Urinary bladder (tissue), 3 donors: ENCODE measurements at regions not wholly inside any gene's neighbourhood (a gene's known extent, or its start where the extent isn't known, plus 50 kb on each side); places are given as distances from the start of the nearest gene placed in this dataset.

Experiments used
- DNase-seq: peaks from one replicate; pipeline ENCODE4 v3.0.0-alpha.2; 2015; ENCODE audit errors: extremely low spot score
- H3K27ac ChIP-seq: one replicate; pipeline ENCODE4 v1.5.1; 2013; ENCODE audit warnings: low read depth, mild to moderate bottlenecking, moderate library complexity
- H3K36me3 ChIP-seq: one replicate; pipeline ENCODE4 v1.6.1; 2013; ENCODE audit warnings: mild to moderate bottlenecking, moderate library complexity; ENCODE audit not compliant: insufficient read depth
- H3K4me1 ChIP-seq: one replicate; pipeline ENCODE4 v1.6.1; 2013; ENCODE audit warnings: mild to moderate bottlenecking, moderate library complexity; ENCODE audit not compliant: insufficient read depth
- H3K4me3 ChIP-seq: one replicate; pipeline ENCODE4 v1.5.1; 2013; ENCODE audit warnings: low read depth, low read length
- WGBS: extraction: QIAGEN DNeasy Blood & Tissue Kit; methylation state at CpG from one replicate; pipeline ENCODE4 v1.1.7; 2013; 5-methylcytosine and 5-hydroxymethylcytosine counted together
- donor health status: healthy with polysubstance abuse.
- donor health status: healthy.

- Histone ChIP-seq H3K4me3 (no peak overlapping the region), H3K36me3 (no peaks in the 10 kb centered on the region), H3K4me1 (no peaks in the 10 kb centered on the region), H3K27ac (no peak overlapping the region)
- 77% methylated on average over 8 of the region's 8 CpGs for WGBS
- DNase-seq, result no peak
Measured at GRCh38 chr2:43043553-43043870, 182.9 kb downstream of the ZFP36L2 start.

- Histone ChIP-seq H3K27ac (no peak overlapping the region), H3K4me1 (no peaks in the 10 kb centered on the region), H3K36me3 (no peaks in the 10 kb centered on the region), H3K4me3 (no peak overlapping the region)
- DNase-seq, result peak; percentile 93
- WGBS, result 25% methylated on average over 8 of the region's 8 CpGs
Measured at GRCh38 chr2:43041661-43042360, 184.6 kb downstream of the ZFP36L2 start.

- no peak for DNase-seq
- WGBS, result 72% methylated on average over 4 of the region's 4 CpGs
- peak overlapping the region; percentile 38 for H3K27ac ChIP-seq
Measured at GRCh38 chr2:43041173-43041591, 185.2 kb downstream of the ZFP36L2 start.

GRCh38 chr2:43040084-43040854 lies 186.1 kb downstream of the ZFP36L2 start:
- no peak for DNase-seq
- Histone ChIP-seq H3K36me3 (no peaks in the 10 kb centered on the region), H3K4me3 (no peak overlapping the region), H3K27ac (no peak overlapping the region), H3K4me1 (no peaks in the 10 kb centered on the region)
- WGBS, result 76% methylated on average over 10 of the region's 10 CpGs

More at GRCh38 chr2:43041173-43041591, 185.2 kb downstream of the ZFP36L2 start:
- no peaks in the 10 kb centered on the region for H3K36me3 ChIP-seq
- H3K4me1 ChIP-seq, result no peaks in the 10 kb centered on the region
- H3K4me3 ChIP-seq, result no peak overlapping the region

GRCh38 chr2:43039376-43040080 lies 186.9 kb downstream of the ZFP36L2 start:
- no peak for DNase-seq
- H3K4me3 ChIP-seq, result no peak overlapping the region
- 78% methylated on average over 21 of the region's 21 CpGs for WGBS

GRCh38 chr2:43038696-43039094 lies 187.7 kb downstream of the ZFP36L2 start:
- 84% methylated on average over 12 of the region's 12 CpGs for WGBS
- H3K36me3 ChIP-seq, result no peaks in the 10 kb centered on the region
- DNase-seq, result no peak
- no peaks in the 10 kb centered on the region for H3K4me1 ChIP-seq
- no peak overlapping the region for H3K27ac ChIP-seq
- no peak overlapping the region for H3K4me3 ChIP-seq

More at GRCh38 chr2:43039376-43040080, 186.9 kb downstream of the ZFP36L2 start:
- Histone ChIP-seq H3K4me1 (no peaks in the 10 kb centered on the region), H3K36me3 (no peaks in the 10 kb centered on the region), H3K27ac (no peak overlapping the region)

- Histone ChIP-seq H3K4me1 (no peaks in the 10 kb centered on the region), H3K27ac (no peak overlapping the region), H3K36me3 (no peaks in the 10 kb centered on the region), H3K4me3 (no peak overlapping the region)
- peak; percentile 62 for DNase-seq
- 26% methylated on average over 9 of the region's 9 CpGs for WGBS
Measured at GRCh38 chr2:43038034-43038695, 188.2 kb downstream of the ZFP36L2 start.

GRCh38 chr2:43035922-43036321 lies 190.5 kb downstream of the ZFP36L2 start:
- 90% methylated on average over 4 of the region's 4 CpGs for WGBS
- no peaks in the 10 kb centered on the region for H3K36me3 ChIP-seq
- no peak overlapping the region for H3K4me3 ChIP-seq
- no peak for DNase-seq
- no peak overlapping the region for H3K27ac ChIP-seq
- no peaks in the 10 kb centered on the region for H3K4me1 ChIP-seq

- DNase-seq, result no peak
- Histone ChIP-seq H3K4me1 (no peaks in the 10 kb centered on the region), H3K4me3 (no peak overlapping the region), H3K36me3 (no peaks in the 10 kb centered on the region), H3K27ac (no peak overlapping the region)
- WGBS, result 95% methylated on average over 7 of the region's 7 CpGs
Measured at GRCh38 chr2:43034921-43035320, 191.5 kb downstream of the ZFP36L2 start.

GRCh38 chr2:43034242-43034619 lies 192.2 kb downstream of the ZFP36L2 start:
- no peaks in the 10 kb centered on the region for H3K36me3 ChIP-seq
- 91% methylated on average over 2 of the region's 2 CpGs for WGBS
- H3K27ac ChIP-seq, result no peak overlapping the region
- H3K4me1 ChIP-seq, result no peaks in the 10 kb centered on the region
- no peak overlapping the region for H3K4me3 ChIP-seq
- DNase-seq, result no peak

GRCh38 chr2:43033466-43034241 lies 192.8 kb downstream of the ZFP36L2 start:
- no peak for DNase-seq
- H3K36me3 ChIP-seq, result no peaks in the 10 kb centered on the region
- H3K4me3 ChIP-seq, result no peak overlapping the region
- 96% methylated on average over 13 of the region's 13 CpGs for WGBS
- no peaks in the 10 kb centered on the region for H3K4me1 ChIP-seq
- no peak overlapping the region for H3K27ac ChIP-seq

GRCh38 chr2:43033016-43033270 lies 193.5 kb downstream of the ZFP36L2 start:
- Histone ChIP-seq H3K4me3 (no peak overlapping the region), H3K27ac (peak overlapping the region; percentile 54), H3K4me1 (no peaks in the 10 kb centered on the region), H3K36me3 (no peaks in the 10 kb centered on the region)
- 75% methylated on average over 7 of the region's 7 CpGs for WGBS
- no peak for DNase-seq
